Cardiac fibroblast (primary cell): ENCODE measurements at regions not wholly inside any gene's neighbourhood (a gene's known extent, or its start where the extent isn't known, plus 50 kb on each side); places are given as distances from the start of the nearest gene placed in this dataset.

Experiments used
- DNase-seq, 2 donors: peaks; one replicate each; pipeline versions ENCODE4 v3.0.0 to v3.0.0-alpha.2; 2010; ENCODE audit warnings: low read depth in 2 of 2
- H3K4me3 ChIP-seq, 2 donors: replicated peaks in 1 of 2; 1 replicate in 1 of 2; 2 replicates in 1 of 2; pipeline ENCODE4 v1.5.1; 2011; ENCODE audit warnings: low read depth in 2 of 2, low read length in 2 of 2, mild to moderate bottlenecking in 2 of 2, moderate library complexity in 1 of 2
- CTCF ChIP-seq: IDR thresholded peaks from one replicate; pipeline ENCODE4 v1.5.1; 2011; ENCODE audit warnings: low read depth, mild to moderate bottlenecking, low read length, inconsistent platforms

- peak; percentile 52 to 86 for DNase-seq
- no peak for TF ChIP-seq CTCF
- no peak overlapping the region for H3K4me3 ChIP-seq
Observed at GRCh38 chr3:162141272-162141791, 644.7 kb downstream of the OTOL1 start.

- peak; percentile 41 to 94 for DNase-seq
- no peak for TF ChIP-seq CTCF
- H3K4me3 ChIP-seq: peak overlapping the region in 1 of 2 donors; percentile 1
Observed at GRCh38 chr3:162142511-162142910, 645.9 kb downstream of the OTOL1 start.

- TF ChIP-seq CTCF: no peak
- H3K4me3 ChIP-seq: no peak overlapping the region
- peak in 1 of 2 donors; percentile 60 for DNase-seq
Observed at GRCh38 chr3:162143180-162143579, 646.6 kb downstream of the OTOL1 start.

GRCh38 chr3:162147996-162148395 is 651.4 kb downstream of the OTOL1 start:
- H3K4me3 ChIP-seq: no peak overlapping the region
- TF ChIP-seq CTCF: no peak
- DNase-seq: no peak

- no peak overlapping the region for H3K4me3 ChIP-seq
- TF ChIP-seq CTCF: no peak
- DNase-seq: no peak
Observed at GRCh38 chr3:162150790-162151189, 654.2 kb downstream of the OTOL1 start.

GRCh38 chr3:162152636-162153035 is 656.0 kb downstream of the OTOL1 start:
- no peak overlapping the region for H3K4me3 ChIP-seq
- no peak for TF ChIP-seq CTCF
- no peak for DNase-seq

GRCh38 chr3:162161595-162161994 is 665.0 kb downstream of the OTOL1 start:
- H3K4me3 ChIP-seq: no peak overlapping the region
- no peak for DNase-seq
- no peak for TF ChIP-seq CTCF
